ENCODE measurements at regions not wholly inside any gene's neighbourhood (a gene's known extent, or its start where the extent isn't known, plus 50 kb on each side); places are given as distances from the start of the nearest gene placed in this dataset.
A peak's percentile ranks its signal among the peaks of the same experiment; 100 is the strongest.

DNA sequence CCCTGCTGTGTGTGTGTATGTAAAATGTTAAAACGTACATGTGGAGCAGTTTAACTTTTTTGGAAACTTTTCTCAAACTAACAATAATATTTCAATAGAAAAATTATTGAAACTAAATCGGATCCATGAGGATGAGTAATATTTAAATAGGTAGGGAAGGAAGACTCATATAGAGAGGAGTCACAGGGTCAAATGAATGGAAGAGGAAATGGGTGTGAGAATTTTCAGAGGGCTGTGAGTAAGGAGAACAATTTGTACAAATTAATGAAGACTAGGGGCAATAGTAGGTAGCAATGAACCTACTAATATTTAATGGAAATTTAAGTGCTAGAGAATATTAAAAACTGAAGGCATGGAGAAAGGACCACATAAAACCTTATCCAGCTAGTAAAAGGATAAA, 290.7 kb upstream of the PCDH18 start:
- DNase-seq: no peak
- H3K27me3 ChIP-seq (replicated peaks): no peaks in the 10 kb centered on the region
- no peaks in the 10 kb centered on the region for H3K36me3 ChIP-seq (replicated peaks)
- no peak overlapping the region for H3K4me3 ChIP-seq (ENCODE audit: low read depth, low read length)
- in situ Hi-C loops (cut with HindIII; ENCODE audit: low pct_ligation_motif_present, low sequenced_read_pairs): no loop called here
- H3K27ac ChIP-seq: no peak overlapping the region
- TF ChIP-seq, protein P1, sequence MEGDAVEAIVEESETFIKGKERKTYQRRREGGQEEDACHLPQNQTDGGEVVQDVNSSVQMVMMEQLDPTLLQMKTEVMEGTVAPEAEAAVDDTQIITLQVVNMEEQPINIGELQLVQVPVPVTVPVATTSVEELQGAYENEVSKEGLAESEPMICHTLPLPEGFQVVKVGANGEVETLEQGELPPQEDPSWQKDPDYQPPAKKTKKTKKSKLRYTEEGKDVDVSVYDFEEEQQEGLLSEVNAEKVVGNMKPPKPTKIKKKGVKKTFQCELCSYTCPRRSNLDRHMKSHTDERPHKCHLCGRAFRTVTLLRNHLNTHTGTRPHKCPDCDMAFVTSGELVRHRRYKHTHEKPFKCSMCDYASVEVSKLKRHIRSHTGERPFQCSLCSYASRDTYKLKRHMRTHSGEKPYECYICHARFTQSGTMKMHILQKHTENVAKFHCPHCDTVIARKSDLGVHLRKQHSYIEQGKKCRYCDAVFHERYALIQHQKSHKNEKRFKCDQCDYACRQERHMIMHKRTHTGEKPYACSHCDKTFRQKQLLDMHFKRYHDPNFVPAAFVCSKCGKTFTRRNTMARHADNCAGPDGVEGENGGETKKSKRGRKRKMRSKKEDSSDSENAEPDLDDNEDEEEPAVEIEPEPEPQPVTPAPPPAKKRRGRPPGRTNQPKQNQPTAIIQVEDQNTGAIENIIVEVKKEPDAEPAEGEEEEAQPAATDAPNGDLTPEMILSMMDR (IDR thresholded peaks at IDR 0.05; ENCODE audit: low read depth, low read length, missing control alignments): no peak

DNA sequence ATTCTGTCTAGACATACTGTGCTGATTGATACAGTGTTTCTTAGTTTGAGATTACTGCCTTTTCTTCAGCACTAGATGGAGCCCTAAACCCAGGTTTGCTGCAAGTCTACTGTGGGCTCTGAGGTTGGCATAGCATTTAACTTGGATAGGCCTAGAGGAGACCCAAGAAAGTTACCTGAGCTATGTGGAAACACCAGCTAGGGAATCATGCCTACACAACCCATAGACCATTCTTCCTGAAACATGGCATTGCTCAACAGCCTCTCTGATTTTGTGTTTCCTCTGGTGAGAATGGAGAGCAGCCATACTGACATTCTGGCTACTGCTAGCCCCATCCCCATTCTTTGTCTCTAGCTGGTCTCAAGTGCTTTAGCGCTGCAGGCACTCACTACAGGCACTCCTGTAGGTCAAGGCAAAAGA, 287.7 kb upstream of the PCDH18 start:
- Histone ChIP-seq H3K27ac (no peak overlapping the region), H3K27me3 (replicated peaks) (no peaks in the 10 kb centered on the region), H3K4me3 (ENCODE audit: low read depth, low read length) (no peak overlapping the region), H3K36me3 (replicated peaks) (no peaks in the 10 kb centered on the region)
- peak; percentile 36 for DNase-seq
- TF ChIP-seq, protein P1 (IDR thresholded peaks at IDR 0.05; ENCODE audit: low read depth, low read length, missing control alignments): peak; percentile 74
- in situ Hi-C loops (cut with HindIII; ENCODE audit: low pct_ligation_motif_present, low sequenced_read_pairs): no loop called here

DNA sequence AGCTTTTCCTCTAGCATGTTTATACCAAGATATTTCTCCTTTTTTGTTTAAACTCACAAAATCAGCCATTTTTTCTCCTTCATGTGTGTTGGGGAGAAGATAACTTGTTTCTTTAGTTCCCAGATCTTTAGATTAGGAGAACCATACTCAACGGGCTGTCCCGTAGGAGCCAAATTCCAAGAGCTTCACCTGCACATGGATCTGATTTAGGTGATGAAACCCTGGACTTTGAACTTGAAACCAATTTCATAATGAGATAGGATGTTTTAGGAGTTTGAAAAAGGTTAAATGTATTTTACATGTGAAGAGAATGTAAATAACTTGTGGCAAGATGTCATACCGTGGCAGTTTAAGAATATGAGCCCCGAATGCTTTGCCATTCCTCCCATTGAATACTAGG, 280.0 kb upstream of the PCDH18 start:
- no peaks in the 10 kb centered on the region for H3K36me3 ChIP-seq (replicated peaks)
- TF ChIP-seq, protein P1 (IDR thresholded peaks at IDR 0.05; ENCODE audit: low read depth, low read length, missing control alignments): no peak
- DNase-seq: no peak
- no peaks in the 10 kb centered on the region for H3K27me3 ChIP-seq (replicated peaks)
- H3K4me3 ChIP-seq (ENCODE audit: low read depth, low read length): no peak overlapping the region
- H3K27ac ChIP-seq: no peak overlapping the region
- in situ Hi-C loops (cut with HindIII; ENCODE audit: low pct_ligation_motif_present, low sequenced_read_pairs): no loop called here

DNA sequence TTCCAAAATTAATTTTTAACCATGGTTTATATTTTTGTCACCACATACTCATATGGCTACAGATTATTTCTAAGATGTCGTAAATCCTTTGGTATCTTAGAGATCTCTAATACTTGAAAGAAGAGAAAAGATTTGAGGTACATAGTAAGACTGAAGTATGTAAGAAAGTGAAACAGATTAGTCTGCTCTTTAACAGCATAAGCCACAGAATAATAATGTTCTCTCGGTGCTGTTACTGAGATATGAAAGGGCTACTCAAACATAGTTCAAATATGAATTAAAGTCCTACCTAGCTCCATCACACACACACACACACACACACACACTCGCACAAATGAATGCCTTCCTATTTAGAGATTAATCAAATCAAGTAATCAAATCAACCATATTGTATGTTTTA, 274.1 kb upstream of the PCDH18 start:
- H3K27ac ChIP-seq: no peak overlapping the region
- in situ Hi-C loops (cut with HindIII; ENCODE audit: low pct_ligation_motif_present, low sequenced_read_pairs): no loop called here
- TF ChIP-seq, protein P1 (IDR thresholded peaks at IDR 0.05; ENCODE audit: low read depth, low read length, missing control alignments): no peak
- no peaks in the 10 kb centered on the region for H3K27me3 ChIP-seq (replicated peaks)
- H3K4me3 ChIP-seq (ENCODE audit: low read depth, low read length): no peak overlapping the region
- no peaks in the 10 kb centered on the region for H3K36me3 ChIP-seq (replicated peaks)
- no peak for DNase-seq

DNA sequence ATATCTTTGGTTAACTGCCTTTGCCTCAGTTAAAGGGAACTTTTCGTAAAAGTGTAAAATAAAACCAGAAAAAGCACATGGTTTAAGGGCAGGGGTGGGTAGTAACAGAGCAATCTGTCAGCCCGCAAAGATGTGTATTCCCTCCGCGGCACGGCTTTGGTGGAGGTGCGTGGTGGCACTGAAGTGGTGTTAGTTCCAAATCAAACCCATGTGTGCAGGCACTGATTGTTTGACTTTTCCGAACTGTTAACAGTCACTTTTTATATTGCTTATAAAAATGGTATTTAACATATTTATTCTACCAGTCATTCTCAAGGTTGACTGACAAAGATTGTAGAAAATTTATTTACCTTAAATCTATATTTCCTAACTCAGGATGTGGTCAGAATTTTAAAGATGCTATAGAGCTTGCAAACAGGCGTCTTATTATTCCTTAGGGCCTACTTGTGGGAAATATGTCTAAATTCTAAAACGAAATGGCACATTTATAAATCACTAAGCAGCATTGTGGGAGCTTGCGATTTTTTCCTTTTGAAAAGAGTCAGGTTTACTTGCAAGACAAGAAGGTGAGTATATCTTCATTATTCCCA, 272.7 kb upstream of the PCDH18 start:
- in situ Hi-C loops (cut with HindIII; ENCODE audit: low pct_ligation_motif_present, low sequenced_read_pairs): no loop called here
- DNase-seq: no peak

More for the DNA sequence above, 272.7 kb upstream of the PCDH18 start:
- TF ChIP-seq, protein P1 (IDR thresholded peaks at IDR 0.05; ENCODE audit: low read depth, low read length, missing control alignments): no peak
- H3K27me3 ChIP-seq (replicated peaks): no peaks in the 10 kb centered on the region
- H3K4me3 ChIP-seq (ENCODE audit: low read depth, low read length): no peak overlapping the region
- no peaks in the 10 kb centered on the region for H3K36me3 ChIP-seq (replicated peaks)
- no peak overlapping the region for H3K27ac ChIP-seq
